GM23248 (cell line): ENCODE measurements at regions not wholly inside any gene's neighbourhood (a gene's known extent, or its start where the extent isn't known, plus 50 kb on each side); places are given as distances from the start of the nearest gene placed in this dataset.
"Not testable (repeated sequence)": the region's sequence is repeated elsewhere in the genome, so short reads cannot be mapped to it uniquely, and the experiment has no call there.

Experiments
- DNase-seq: peaks from one replicate; pipeline ENCODE4 v3.0.0-alpha.2; 2015
- H2AFZ ChIP-seq: fragments of 200-600 bp; sonication (generic); 2 replicates; pipeline ENCODE4 v1.6.1; 2016; ENCODE audit warnings: antibody characterized with exemption
- H3F3A ChIP-seq: fragments of 200-600 bp; sonication (generic); 2 replicates; pipeline ENCODE4 v1.6.1; 2016; ENCODE audit warnings: mild to moderate bottlenecking, antibody characterized with exemption, mixed run types; ENCODE audit not compliant: insufficient read depth
- H3K27ac ChIP-seq: fragments of 200-600 bp; sonication (generic); 2 replicates; pipeline ENCODE4 v1.5.1; 2016; ENCODE audit warnings: mild to moderate bottlenecking
- H3K27me3 ChIP-seq: fragments of 200-600 bp; sonication (generic); replicated peaks from 2 replicates; pipeline ENCODE4 v1.6.1; 2016; ENCODE audit warnings: mild to moderate bottlenecking; ENCODE audit not compliant: insufficient read depth
- H3K36me3 ChIP-seq: fragments of 200-600 bp; sonication (generic); 2 replicates; pipeline ENCODE4 v1.6.1; 2016; ENCODE audit warnings: low read depth, mild to moderate bottlenecking
- H3K4me1 ChIP-seq: fragments of 200-600 bp; sonication (generic); 2 replicates; pipeline ENCODE4 v1.6.1; 2016; ENCODE audit warnings: mild to moderate bottlenecking; ENCODE audit not compliant: insufficient read depth
- H3K4me2 ChIP-seq: fragments of 200-600 bp; sonication (generic); one replicate; pipeline ENCODE4 v1.6.1; 2016; ENCODE audit warnings: mild to moderate bottlenecking; ENCODE audit not compliant: unreplicated experiment
- H3K4me3 ChIP-seq: fragments of 200-600 bp; sonication (generic); 2 replicates; pipeline ENCODE4 v1.5.1; 2016; ENCODE audit warnings: mild to moderate bottlenecking
- H3K79me2 ChIP-seq: fragments of 200-600 bp; sonication (generic); 2 replicates; pipeline ENCODE4 v1.6.1; 2016; ENCODE audit warnings: mild to moderate bottlenecking; ENCODE audit not compliant: insufficient read depth
- H3K9ac ChIP-seq: fragments of 200-600 bp; sonication (generic); 2 replicates; pipeline ENCODE4 v1.6.1; 2016; ENCODE audit warnings: mild to moderate bottlenecking
- H3K9me2 ChIP-seq: fragments of 200-600 bp; sonication (generic); 2 replicates; pipeline ENCODE4 v1.6.1; 2016; ENCODE audit warnings: mixed run types, mild to moderate bottlenecking, moderate library complexity; ENCODE audit not compliant: insufficient read depth
- H3K9me3 ChIP-seq: fragments of 200-600 bp; sonication (generic); one replicate; pipeline ENCODE4 v1.6.1; 2017; ENCODE audit warnings: low read depth
- H4K20me1 ChIP-seq: fragments of 200-600 bp; sonication (generic); 2 replicates; pipeline ENCODE4 v1.6.0; 2016; ENCODE audit not compliant: insufficient read depth
- EZH2 ChIP-seq: fragments of 200-600 bp; sonication (generic); IDR thresholded peaks from 2 replicates; pipeline ENCODE4 v1.6.1; 2018; ENCODE audit warnings: antibody characterized with exemption, mild to moderate bottlenecking; ENCODE audit not compliant: insufficient read depth, poor library complexity, severe bottlenecking
- EZH2phosphoT487 ChIP-seq: fragments of 200-600 bp; sonication (generic); IDR thresholded peaks from 2 replicates; pipeline ENCODE4 v1.6.1; 2018; ENCODE audit warnings: antibody characterized with exemption, moderate library complexity, mild to moderate bottlenecking, low read depth; ENCODE audit not compliant: insufficient read depth
- WGBS, 2 experiments: methylation state at CpG; one replicate each; pipeline ENCODE4 v1.1.6; 2015 to 2017; ENCODE audit warnings: low lambda C conversion rate in 2 of 2, low coverage in 1 of 2; ENCODE audit errors: missing lambda C conversion rate in 2 of 2; 5-methylcytosine and 5-hydroxymethylcytosine counted together
- in situ Hi-C: fragments of 300-500 bp; cut with MboI; formaldehyde crosslinking; loops from 2 replicates; pipeline ENCODE4 v1.15.0; 2020

GRCh38 chr1:170807432-170807831, 127.9 kb upstream of the MROH9 start:
- Histone ChIP-seq H3K27ac (peak overlapping the region; percentile 44), H3K4me1 (peaks cover 28% of the 10 kb centered on the region), H4K20me1 (no peaks in the 10 kb centered on the region), H3K4me2 (peak overlapping the region; percentile 41), H3F3A (peaks cover 19% of the 10 kb centered on the region; the same call in 1 of the 2 replicates), H3K36me3 (no peaks in the 10 kb centered on the region), H3K9me3 (no peaks in the 10 kb centered on the region), H3K27me3 (no peaks in the 10 kb centered on the region), H3K4me3 (no peak overlapping the region), H2AFZ (no peak overlapping the region), H3K9ac (no peak overlapping the region), H3K79me2 (no peaks in the 10 kb centered on the region), H3K9me2 (no peaks in the 10 kb centered on the region)
- TF ChIP-seq EZH2phosphoT487 (no peak), EZH2 (no peak)
- peak; percentile 88 for DNase-seq
- 72 to 82% methylated on average over 4 of the region's 4 CpGs for WGBS, 2 experiments
- in situ Hi-C loops: no loop called here

- no peak overlapping the region for H3K27ac ChIP-seq
- no peaks in the 10 kb centered on the region for H3K27me3 ChIP-seq
- no peak overlapping the region for H3K9ac ChIP-seq
- no peak overlapping the region for H2AFZ ChIP-seq
- no peaks in the 10 kb centered on the region for H3K36me3 ChIP-seq
- H3K4me3 ChIP-seq: no peak overlapping the region
- TF ChIP-seq EZH2 (no peak), EZH2phosphoT487 (no peak)
- in situ Hi-C loops: no loop called here
- H3K4me1 ChIP-seq: peaks cover 25% of the 10 kb centered on the region
- WGBS, 2 experiments: 94 to 97% methylated on average over 3 of the region's 3 CpGs
- H4K20me1 ChIP-seq: no peaks in the 10 kb centered on the region
- no peaks in the 10 kb centered on the region for H3K9me3 ChIP-seq
- no peaks in the 10 kb centered on the region for H3K79me2 ChIP-seq
- no peaks in the 10 kb centered on the region for H3K9me2 ChIP-seq
- no peak for DNase-seq
- no peak overlapping the region for H3K4me2 ChIP-seq
- H3F3A ChIP-seq: peaks cover 19% of the 10 kb centered on the region; the same call in 1 of the 2 replicates
Measured at GRCh38 chr1:170808216-170808885, 127.0 kb upstream of the MROH9 start.

GRCh38 chr1:170811013-170811412, 124.3 kb upstream of the MROH9 start:
- DNase-seq, H3K4me3 ChIP-seq, H3K27me3 ChIP-seq, H3K9me3 ChIP-seq, H3K9me2 ChIP-seq, H3K27ac ChIP-seq, in situ Hi-C loops, H3K79me2 ChIP-seq, H4K20me1 ChIP-seq, H3K4me2 ChIP-seq, H3K9ac ChIP-seq, H2AFZ ChIP-seq, H3K36me3 ChIP-seq: not testable (repeated sequence)
- peaks cover 20% of the 10 kb centered on the region for H3K4me1 ChIP-seq
- H3F3A ChIP-seq: peaks cover 19% of the 10 kb centered on the region; the same call in 1 of the 2 replicates
- 86 to 89% methylated on average over 7 of the region's 7 CpGs for WGBS, 2 experiments

GRCh38 chr1:170819781-170820180, 115.6 kb upstream of the MROH9 start:
- Histone ChIP-seq H4K20me1 (no peaks in the 10 kb centered on the region), H3K9me2 (no peaks in the 10 kb centered on the region), H3K9ac (no peak overlapping the region), H3K27me3 (no peaks in the 10 kb centered on the region), H3K79me2 (no peaks in the 10 kb centered on the region), H3K4me2 (no peak overlapping the region), H3K4me3 (no peak overlapping the region), H3K4me1 (no peaks in the 10 kb centered on the region), H3K36me3 (no peaks in the 10 kb centered on the region), H3F3A (no peaks in the 10 kb centered on the region), H3K9me3 (no peaks in the 10 kb centered on the region), H3K27ac (no peak overlapping the region), H2AFZ (no peak overlapping the region)
- DNase-seq: no peak
- in situ Hi-C loops: no loop called here
- TF ChIP-seq EZH2phosphoT487 (no peak), EZH2 (no peak)
- WGBS, 2 experiments: 73 to 81% methylated on average over 2 of the region's 2 CpGs

- TF ChIP-seq EZH2: no peak
- TF ChIP-seq EZH2phosphoT487: no peak
- Histone ChIP-seq H3K4me3 (no peak overlapping the region), H3K36me3 (no peaks in the 10 kb centered on the region), H3K9me2 (no peaks in the 10 kb centered on the region), H3K4me2 (no peak overlapping the region), H3K9me3 (no peaks in the 10 kb centered on the region), H2AFZ (no peak overlapping the region), H4K20me1 (no peaks in the 10 kb centered on the region), H3K79me2 (no peaks in the 10 kb centered on the region), H3K27ac (no peak overlapping the region), H3F3A (no peaks in the 10 kb centered on the region), H3K4me1 (no peaks in the 10 kb centered on the region), H3K27me3 (no peaks in the 10 kb centered on the region), H3K9ac (no peak overlapping the region)
- in situ Hi-C loops: no loop called here
- WGBS, 2 experiments: 71% methylated on average over 2 of the region's 2 CpGs
- DNase-seq: peak; percentile 20
Measured at GRCh38 chr1:170823120-170823519, 112.2 kb upstream of the MROH9 start.
